ENCODE measurements at regions not wholly inside any gene's neighbourhood (a gene's known extent, or its start where the extent isn't known, plus 50 kb on each side); places are given as distances from the start of the nearest gene placed in this dataset.

DNA sequence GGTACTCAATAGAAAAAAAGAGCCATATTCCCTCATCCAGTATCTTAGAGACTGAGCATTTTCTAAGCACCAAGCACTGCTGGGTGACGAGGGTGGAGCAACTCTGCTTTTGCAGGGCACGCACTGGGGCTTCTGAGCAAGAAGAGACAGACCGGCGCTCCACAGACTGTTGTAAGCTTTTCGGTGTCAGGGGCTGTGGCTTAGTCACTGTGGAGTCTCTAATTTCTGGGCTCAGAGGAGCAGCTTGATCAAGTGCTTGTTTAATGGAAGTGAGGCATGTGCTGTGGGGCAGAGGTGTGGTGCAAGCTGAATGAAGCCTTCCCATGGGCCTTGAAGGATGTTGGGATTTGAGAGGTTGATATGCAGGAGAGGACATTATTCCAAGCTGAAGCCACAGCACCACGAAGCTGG lies 227.1 kb downstream of the MYCN start:
- TF ChIP-seq, protein P1, sequence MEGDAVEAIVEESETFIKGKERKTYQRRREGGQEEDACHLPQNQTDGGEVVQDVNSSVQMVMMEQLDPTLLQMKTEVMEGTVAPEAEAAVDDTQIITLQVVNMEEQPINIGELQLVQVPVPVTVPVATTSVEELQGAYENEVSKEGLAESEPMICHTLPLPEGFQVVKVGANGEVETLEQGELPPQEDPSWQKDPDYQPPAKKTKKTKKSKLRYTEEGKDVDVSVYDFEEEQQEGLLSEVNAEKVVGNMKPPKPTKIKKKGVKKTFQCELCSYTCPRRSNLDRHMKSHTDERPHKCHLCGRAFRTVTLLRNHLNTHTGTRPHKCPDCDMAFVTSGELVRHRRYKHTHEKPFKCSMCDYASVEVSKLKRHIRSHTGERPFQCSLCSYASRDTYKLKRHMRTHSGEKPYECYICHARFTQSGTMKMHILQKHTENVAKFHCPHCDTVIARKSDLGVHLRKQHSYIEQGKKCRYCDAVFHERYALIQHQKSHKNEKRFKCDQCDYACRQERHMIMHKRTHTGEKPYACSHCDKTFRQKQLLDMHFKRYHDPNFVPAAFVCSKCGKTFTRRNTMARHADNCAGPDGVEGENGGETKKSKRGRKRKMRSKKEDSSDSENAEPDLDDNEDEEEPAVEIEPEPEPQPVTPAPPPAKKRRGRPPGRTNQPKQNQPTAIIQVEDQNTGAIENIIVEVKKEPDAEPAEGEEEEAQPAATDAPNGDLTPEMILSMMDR (IDR thresholded peaks at IDR 0.05), result no peak
- no peak for TF ChIP-seq POLR2A (IDR thresholded peaks at IDR 0.05)
